Neural cell (in vitro differentiated cells): ENCODE measurements at regions not wholly inside any gene's neighbourhood (a gene's known extent, or its start where the extent isn't known, plus 50 kb on each side); places are given as distances from the start of the nearest gene placed in this dataset.

Experiments
- H2AFZ ChIP-seq: fragments of 200-600, 300-800 bp; sonication (generic), shearing (Covaris generic); 2 replicates; pipeline ENCODE4 v1.6.0; 2014; ENCODE audit warnings: low read depth, mild to moderate bottlenecking, antibody characterized with exemption, low read length, moderate library complexity
- H3F3A ChIP-seq: fragments of 200-600 bp; shearing (Covaris generic); 2 replicates; pipeline ENCODE4 v1.6.1; 2016; ENCODE audit warnings: mild to moderate bottlenecking, moderate library complexity, mixed read lengths, antibody characterized with exemption, low read length; ENCODE audit not compliant: insufficient read depth, poor library complexity, severe bottlenecking
- H3K27ac ChIP-seq: fragments of 200-600, 300-800 bp; sonication (generic), shearing (Covaris generic); 2 replicates; pipeline ENCODE4 v1.5.1; 2014; ENCODE audit warnings: mild to moderate bottlenecking, low read length, moderate library complexity
- H3K27me3 ChIP-seq: fragments of 300-800, 200-600 bp; sonication (generic), shearing (Covaris generic); 2 replicates; pipeline ENCODE4 v1.6.0; 2014; ENCODE audit warnings: mild to moderate bottlenecking, low read depth, low read length, moderate library complexity; ENCODE audit not compliant: insufficient read depth
- H3K36me3 ChIP-seq: fragments of 300-800, 200-600 bp; sonication (generic), shearing (Covaris generic); 2 replicates; pipeline ENCODE4 v1.5.1; 2014; ENCODE audit warnings: mild to moderate bottlenecking, antibody characterized with exemption, low read length, moderate library complexity; ENCODE audit not compliant: insufficient read depth
- H3K4me2 ChIP-seq: fragments of 300-800, 200-600 bp; sonication (generic), shearing (Covaris generic); 2 replicates; pipeline ENCODE4 v1.6.0; 2014; ENCODE audit warnings: mild to moderate bottlenecking, low read length
- H3K4me3 ChIP-seq: fragments of 300-800, 200-600 bp; sonication (generic), shearing (Covaris generic); 2 replicates; pipeline ENCODE4 v1.5.1; 2014; ENCODE audit warnings: mild to moderate bottlenecking, low read length, moderate library complexity
- H3K79me2 ChIP-seq: fragments of 200-600 bp; shearing (Covaris generic); replicated peaks from 2 replicates; pipeline ENCODE4 v1.6.0; 2014; ENCODE audit warnings: mild to moderate bottlenecking, low read length, moderate library complexity; ENCODE audit not compliant: insufficient read depth
- H3K9ac ChIP-seq: fragments of 300-800, 200-600 bp; sonication (generic), shearing (Covaris generic); 2 replicates; pipeline ENCODE4 v1.6.1; 2016; ENCODE audit warnings: mild to moderate bottlenecking, low read length, mixed read lengths
- H3K9me2 ChIP-seq: fragments of 200-600 bp; shearing (Covaris generic); 2 replicates; pipeline ENCODE4 v1.6.1; 2016; ENCODE audit warnings: mild to moderate bottlenecking, low read length, mixed read lengths; ENCODE audit not compliant: insufficient read depth
- H3K9me3 ChIP-seq: fragments of 200-600, 300-800 bp; sonication (generic), shearing (Covaris generic); 2 replicates; pipeline ENCODE4 v1.6.1; 2016; ENCODE audit warnings: mild to moderate bottlenecking, mixed run types, low read length, moderate library complexity, mixed read lengths
- H4K20me1 ChIP-seq: fragments of 200-600 bp; shearing (Covaris generic); 2 replicates; pipeline ENCODE4 v1.6.1; 2016; ENCODE audit warnings: mild to moderate bottlenecking, mixed run types; ENCODE audit not compliant: insufficient read depth
- CTCF ChIP-seq: fragments of 450-650 bp; IDR thresholded peaks from 2 replicates; pipeline ENCODE4 v1.5.1; 2014; ENCODE audit warnings: antibody characterized with exemption, mild to moderate bottlenecking, moderate library complexity; ENCODE audit not compliant: poor library complexity, severe bottlenecking
- EP300 ChIP-seq: fragments of 450-650 bp; conservative IDR thresholded peaks from 2 replicates; pipeline ENCODE4 v1.6.1; 2014; ENCODE audit warnings: antibody characterized with exemption, mild to moderate bottlenecking, moderate library complexity; ENCODE audit not compliant: poor library complexity, severe bottlenecking
- EZH2 ChIP-seq: fragments of 200-600, 300-800 bp; shearing (Covaris generic), sonication (generic); IDR thresholded peaks from 2 replicates; pipeline ENCODE4 v1.6.1; 2014; ENCODE audit warnings: antibody characterized with exemption, low read length, borderline replicate concordance, mild to moderate bottlenecking; ENCODE audit not compliant: insufficient read depth, poor library complexity, severe bottlenecking
- MXI1 ChIP-seq: fragments of 450-650 bp; conservative IDR thresholded peaks from 2 replicates; pipeline ENCODE4 v1.6.1; 2014; ENCODE audit warnings: antibody characterized with exemption, mild to moderate bottlenecking; ENCODE audit not compliant: poor library complexity, severe bottlenecking
- POLR2AphosphoS5 ChIP-seq: IDR thresholded peaks from 2 replicates; pipeline ENCODE4 v1.6.1; 2012
- RAD21 ChIP-seq: fragments of 450-650 bp; conservative IDR thresholded peaks from 2 replicates; pipeline ENCODE4 v1.6.1; 2014; ENCODE audit warnings: antibody characterized with exemption, mild to moderate bottlenecking, moderate library complexity
- REST ChIP-seq: IDR thresholded peaks from 2 replicates; pipeline ENCODE4 v1.6.1; 2012; ENCODE audit warnings: borderline replicate concordance
- SMC3 ChIP-seq: fragments of 450-650 bp; conservative IDR thresholded peaks from 2 replicates; pipeline ENCODE4 v1.6.1; 2014; ENCODE audit warnings: antibody characterized with exemption, mild to moderate bottlenecking, moderate library complexity; ENCODE audit not compliant: poor library complexity
- TAF1 ChIP-seq: IDR thresholded peaks from 2 replicates; pipeline ENCODE4 v1.6.1; 2012; ENCODE audit warnings: low read depth

- TF ChIP-seq MXI1 (no peak), EP300 (no peak), REST (no peak), CTCF (no peak), POLR2AphosphoS5 (no peak), SMC3 (no peak), EZH2 (no peak), TAF1 (no peak), RAD21 (no peak)
- Histone ChIP-seq H3K9me2 (no peaks in the 10 kb centered on the region), H3K4me3 (no peak overlapping the region), H4K20me1 (no peaks in the 10 kb centered on the region), H3K79me2 (no peaks in the 10 kb centered on the region), H3K27me3 (no peaks in the 10 kb centered on the region), H3K9ac (no peak overlapping the region), H3F3A (no peaks in the 10 kb centered on the region), H3K36me3 (no peaks in the 10 kb centered on the region), H3K9me3 (no peaks in the 10 kb centered on the region), H3K27ac (no peak overlapping the region), H2AFZ (no peak overlapping the region), H3K4me2 (no peak overlapping the region)
Measured at GRCh38 chr15:56839641-56840040, 78.8 kb upstream of the TCF12 start.

- H3K36me3 ChIP-seq: no peaks in the 10 kb centered on the region
- TF ChIP-seq EP300 (no peak), POLR2AphosphoS5 (no peak), RAD21 (no peak), TAF1 (no peak)
- H3K27me3 ChIP-seq: no peaks in the 10 kb centered on the region
- H3K4me2 ChIP-seq: no peak overlapping the region
- H3K9me3 ChIP-seq: no peaks in the 10 kb centered on the region
- H3F3A ChIP-seq: no peaks in the 10 kb centered on the region
- no peak overlapping the region for H3K27ac ChIP-seq
- no peaks in the 10 kb centered on the region for H3K79me2 ChIP-seq
- H3K9ac ChIP-seq: no peak overlapping the region
- H4K20me1 ChIP-seq: no peaks in the 10 kb centered on the region
- no peak overlapping the region for H2AFZ ChIP-seq
- no peaks in the 10 kb centered on the region for H3K9me2 ChIP-seq
- no peak overlapping the region for H3K4me3 ChIP-seq
Measured at GRCh38 chr15:56839099-56839498, 79.3 kb upstream of the TCF12 start.

- Histone ChIP-seq H4K20me1 (no peaks in the 10 kb centered on the region), H3K9me2 (no peaks in the 10 kb centered on the region), H3K4me2 (no peak overlapping the region), H3K27ac (no peak overlapping the region), H3K79me2 (no peaks in the 10 kb centered on the region), H2AFZ (no peak overlapping the region), H3K4me3 (no peak overlapping the region), H3K9ac (no peak overlapping the region), H3K9me3 (no peaks in the 10 kb centered on the region), H3K36me3 (no peaks in the 10 kb centered on the region), H3F3A (no peaks in the 10 kb centered on the region), H3K27me3 (no peaks in the 10 kb centered on the region)
- TF ChIP-seq EP300 (no peak), RAD21 (no peak), CTCF (no peak), TAF1 (no peak), SMC3 (no peak), POLR2AphosphoS5 (no peak), REST (no peak), MXI1 (no peak)
Measured at GRCh38 chr15:56838085-56838484, 80.4 kb upstream of the TCF12 start.
